ENCODE measurements at regions not wholly inside any gene's neighbourhood (a gene's known extent, or its start where the extent isn't known, plus 50 kb on each side); places are given as distances from the start of the nearest gene placed in this dataset.

DNA sequence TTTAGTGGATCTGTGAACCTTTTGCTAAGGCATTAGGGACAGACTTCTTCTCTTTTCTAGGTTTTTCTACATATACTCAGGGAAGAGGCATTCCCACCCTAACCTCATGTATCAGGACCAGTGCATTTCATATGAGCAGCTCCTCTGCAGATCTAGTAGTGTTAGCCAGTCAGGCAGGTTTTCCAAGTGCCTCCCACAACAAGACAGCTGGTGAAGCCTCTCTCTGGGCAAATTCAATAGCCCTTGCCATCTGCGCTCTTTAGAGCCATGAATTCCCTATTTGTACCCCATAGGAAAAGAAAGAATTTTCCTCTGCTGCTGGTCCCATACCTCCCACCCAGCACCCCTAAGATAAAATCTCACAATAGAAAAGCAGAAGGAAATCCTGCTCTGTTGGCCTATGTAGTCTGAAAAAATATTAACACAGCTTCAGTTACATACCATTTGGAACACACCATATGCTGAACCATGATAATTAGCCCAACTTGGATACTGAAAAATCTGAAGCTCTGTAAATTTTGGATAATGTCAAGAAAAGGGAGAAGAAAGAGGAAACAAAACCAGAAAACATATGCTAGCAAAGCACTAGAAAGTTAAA lies 1354.6 kb upstream of the NRXN1 start:
- TF ChIP-seq, protein P1, sequence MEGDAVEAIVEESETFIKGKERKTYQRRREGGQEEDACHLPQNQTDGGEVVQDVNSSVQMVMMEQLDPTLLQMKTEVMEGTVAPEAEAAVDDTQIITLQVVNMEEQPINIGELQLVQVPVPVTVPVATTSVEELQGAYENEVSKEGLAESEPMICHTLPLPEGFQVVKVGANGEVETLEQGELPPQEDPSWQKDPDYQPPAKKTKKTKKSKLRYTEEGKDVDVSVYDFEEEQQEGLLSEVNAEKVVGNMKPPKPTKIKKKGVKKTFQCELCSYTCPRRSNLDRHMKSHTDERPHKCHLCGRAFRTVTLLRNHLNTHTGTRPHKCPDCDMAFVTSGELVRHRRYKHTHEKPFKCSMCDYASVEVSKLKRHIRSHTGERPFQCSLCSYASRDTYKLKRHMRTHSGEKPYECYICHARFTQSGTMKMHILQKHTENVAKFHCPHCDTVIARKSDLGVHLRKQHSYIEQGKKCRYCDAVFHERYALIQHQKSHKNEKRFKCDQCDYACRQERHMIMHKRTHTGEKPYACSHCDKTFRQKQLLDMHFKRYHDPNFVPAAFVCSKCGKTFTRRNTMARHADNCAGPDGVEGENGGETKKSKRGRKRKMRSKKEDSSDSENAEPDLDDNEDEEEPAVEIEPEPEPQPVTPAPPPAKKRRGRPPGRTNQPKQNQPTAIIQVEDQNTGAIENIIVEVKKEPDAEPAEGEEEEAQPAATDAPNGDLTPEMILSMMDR (IDR thresholded peaks at IDR 0.05): no peak
- TF ChIP-seq EP300 (IDR thresholded peaks at IDR 0.05): no peak

Measured in sigmoid colon (tissue), 4 donors.